Left colon (tissue), 2 donors: ENCODE measurements at regions not wholly inside any gene's neighbourhood (a gene's known extent, or its start where the extent isn't known, plus 50 kb on each side); places are given as distances from the start of the nearest gene placed in this dataset.

Experiments
- ATAC-seq: fragments of 200-7000 bp; cut with Tn5 transposase; one replicate; pipeline ENCODE4 v1.9.1; 2020; ENCODE audit warnings: mild to moderate bottlenecking, moderate library complexity
- DNase-seq, 2 donors: peaks; one replicate each; pipeline ENCODE4 v3.0.0-alpha.2; 2020
- intact Hi-C, 2 donors: fragments of 100-400 bp; cut with DNase I in 1 of 2; cut with micrococcal nuclease in 1 of 2; formaldehyde crosslinking; loops; one replicate each; pipeline versions ENCODE4 v1.11.2 to v1.14.0; 2022; cut with DNase I, micrococcal nuclease
- donor health status: DM: no; HTN: no; CAD: no.
- donor health status: DM: yes; HTN: yes; CAD: no.

- no peak for DNase-seq
- intact Hi-C loops: no loop called here
- ATAC-seq: no peak
These were observed 254.8 kb downstream of the LTN1 start for GRCh38 chr21:28737674-28738419.

- DNase-seq: no peak
- intact Hi-C loops: no loop called here
- no peak for ATAC-seq
These were observed 258.0 kb downstream of the LTN1 start for GRCh38 chr21:28734522-28735175.

DNA sequence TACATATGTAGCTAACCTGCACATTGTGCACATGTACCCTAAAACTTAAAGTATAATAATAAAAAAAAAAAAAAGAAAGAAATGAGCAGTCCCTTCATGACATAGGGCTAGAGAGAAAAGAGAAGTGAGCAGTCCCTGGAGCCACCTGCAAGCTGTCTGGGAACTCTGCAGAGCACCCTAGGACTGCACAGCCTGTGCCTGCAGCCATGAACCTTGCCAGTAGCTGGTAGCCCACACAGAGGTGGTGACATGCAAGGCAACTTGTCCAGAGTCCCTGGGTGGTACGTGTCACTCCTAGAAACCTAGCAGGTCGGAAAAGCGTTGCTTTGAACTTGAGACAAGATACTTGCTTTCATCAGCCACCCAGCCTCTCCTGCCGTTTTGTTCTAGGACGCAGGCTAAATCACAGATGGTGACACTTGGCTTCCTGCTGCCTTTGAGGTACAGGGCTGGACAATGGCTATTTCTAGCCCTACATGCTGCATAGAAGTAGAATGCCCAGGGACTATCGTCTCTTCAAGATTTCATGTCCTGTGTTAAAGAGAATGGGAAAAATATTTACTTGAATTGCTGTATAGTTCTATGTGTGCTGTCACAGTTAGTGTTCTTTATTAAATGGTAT lies 260.9 kb downstream of the LTN1 start:
- intact Hi-C loops: no loop called here
- DNase-seq: no peak
- no peak for ATAC-seq

DNA sequence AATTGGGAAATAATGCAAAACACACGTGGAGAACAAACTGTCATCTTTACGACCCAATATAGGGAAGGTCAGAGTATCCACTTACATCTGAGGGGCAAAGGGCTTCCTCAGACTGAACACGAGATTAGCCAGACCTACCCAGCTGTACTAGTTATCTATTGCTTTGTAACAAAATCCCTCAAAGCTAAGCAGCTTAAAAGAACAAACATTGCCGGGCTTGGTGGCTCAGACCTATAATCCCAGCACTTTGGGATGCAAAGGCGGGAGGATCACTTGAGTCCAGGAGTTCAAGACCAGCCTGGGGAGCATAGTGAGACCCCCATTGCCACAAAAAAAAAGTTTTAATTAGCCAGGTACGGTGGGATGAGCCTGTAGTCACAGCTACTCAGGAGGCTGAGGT lies 262.8 kb downstream of the LTN1 start:
- DNase-seq (no peak), ATAC-seq (no peak)
- intact Hi-C loops: no loop called here

DNA sequence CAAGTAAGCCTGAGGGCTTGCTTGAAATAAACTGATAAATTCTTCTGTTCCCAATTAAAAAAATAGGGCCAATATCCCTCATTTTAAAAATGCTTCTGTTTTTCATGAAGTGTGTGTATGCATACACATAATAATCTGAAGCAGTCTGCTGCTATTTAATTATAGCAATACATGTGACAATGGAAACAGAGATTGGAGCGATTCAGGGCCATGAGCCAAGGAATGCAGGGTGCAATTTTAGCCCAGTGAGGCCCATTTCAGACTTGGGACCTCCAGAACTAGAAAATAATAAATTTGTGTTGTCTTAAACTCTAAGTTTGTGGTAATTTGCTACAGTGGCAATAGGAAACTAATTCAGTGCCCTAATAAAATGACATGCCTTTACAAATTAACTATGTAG lies 264.9 kb downstream of the LTN1 start:
- no peak for ATAC-seq
- DNase-seq: no peak
- intact Hi-C loops: no loop called here

- no peak for DNase-seq
- intact Hi-C loops: no loop called here
- ATAC-seq: no peak
These were observed 267.3 kb downstream of the LTN1 start for GRCh38 chr21:28725396-28725795.

GRCh38 chr21:28723646-28724045 lies 269.0 kb downstream of the LTN1 start:
- intact Hi-C loops: no loop called here
- ATAC-seq (no peak), DNase-seq (no peak)

GRCh38 chr21:28719723-28720122 lies 273.0 kb downstream of the LTN1 start:
- DNase-seq: no peak
- ATAC-seq: no peak
- intact Hi-C loops: no loop called here

DNA sequence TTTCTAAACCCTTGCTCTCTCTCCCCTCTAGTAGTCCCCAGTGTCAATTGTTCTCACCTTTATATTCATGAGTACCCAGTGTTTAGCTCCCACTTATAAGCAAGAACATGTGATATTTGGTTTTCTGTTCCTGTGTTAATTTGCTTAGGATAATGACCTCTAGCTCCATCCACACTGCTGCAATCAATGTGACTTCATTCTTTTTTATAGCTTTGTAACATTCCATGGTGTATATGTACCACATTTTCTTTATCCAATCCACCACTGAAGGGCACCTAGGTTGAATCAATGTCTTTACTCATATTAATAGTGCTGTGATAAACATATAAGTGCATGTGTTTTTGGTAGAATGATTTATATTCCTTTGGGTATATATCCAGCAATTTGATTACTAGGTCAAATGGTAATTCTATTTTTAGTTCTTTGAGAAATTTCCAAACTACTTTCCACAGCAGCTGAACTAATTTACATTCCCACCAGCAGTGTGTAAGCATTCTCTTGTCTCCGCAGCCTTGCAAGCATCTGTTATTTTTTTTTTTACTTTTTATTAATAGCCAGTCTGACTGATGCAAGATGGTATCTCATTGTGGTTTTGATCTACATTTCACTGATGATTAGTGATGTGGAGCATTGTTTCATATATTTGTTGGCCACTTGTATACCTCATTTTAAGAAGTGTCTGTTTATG lies 277.8 kb downstream of the LTN1 start:
- DNase-seq: no peak
- ATAC-seq: no peak
- intact Hi-C loops: no loop called here

DNA sequence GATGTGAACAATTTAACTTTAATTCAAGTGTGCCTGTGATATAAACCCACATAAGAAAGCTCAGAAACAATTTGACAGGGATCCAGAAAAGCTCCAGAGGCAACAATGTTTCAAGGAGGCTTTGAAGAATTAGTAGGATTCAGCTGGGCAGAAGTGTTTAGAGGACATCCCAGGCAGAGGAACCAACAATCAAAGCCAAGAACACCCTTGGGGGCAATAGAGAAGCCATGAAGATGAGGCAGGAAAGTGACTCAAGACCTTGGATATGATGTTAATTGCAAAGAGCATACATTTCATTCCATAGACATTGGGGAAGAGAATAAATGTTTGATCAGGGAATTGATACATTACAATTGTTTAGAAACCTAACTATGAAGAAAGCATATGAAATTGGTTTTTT lies 280.3 kb downstream of the LTN1 start:
- DNase-seq (no peak), ATAC-seq (no peak)
- intact Hi-C loops: no loop called here

GRCh38 chr21:28705616-28706015 lies 287.1 kb downstream of the LTN1 start:
- ATAC-seq: no peak
- intact Hi-C loops: no loop called here
- DNase-seq: no peak

- DNase-seq (no peak), ATAC-seq (no peak)
- intact Hi-C loops: no loop called here
These were observed 287.9 kb downstream of the LTN1 start for GRCh38 chr21:28704746-28705145.

DNA sequence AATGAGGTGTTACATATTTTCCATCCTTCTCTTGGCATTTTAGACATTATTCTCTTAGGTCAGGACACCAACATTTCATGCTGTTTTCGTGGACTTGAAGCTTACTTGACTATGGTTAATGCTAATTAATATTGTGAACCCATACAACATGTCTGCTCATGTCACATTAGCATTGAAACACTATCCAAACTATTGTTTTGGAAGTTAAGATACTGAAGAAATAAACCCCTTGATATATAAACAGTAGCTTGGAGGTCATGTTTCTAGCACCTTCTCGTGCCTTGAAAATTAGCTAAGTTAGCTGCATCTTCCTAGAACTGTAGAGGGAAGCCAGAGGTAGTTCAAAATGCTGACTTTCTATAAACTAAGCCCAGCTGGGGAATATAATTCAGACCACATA lies 288.8 kb downstream of the LTN1 start:
- ATAC-seq (no peak), DNase-seq (no peak)
- intact Hi-C loops: no loop called here

- intact Hi-C loops: no loop called here
- no peak for ATAC-seq
- DNase-seq: no peak
These were observed 292.9 kb downstream of the LTN1 start for GRCh38 chr21:28699596-28700259.

- intact Hi-C loops: no loop called here
- DNase-seq (no peak), ATAC-seq (no peak)
These were observed 293.5 kb downstream of the LTN1 start for GRCh38 chr21:28699186-28699585.

DNA sequence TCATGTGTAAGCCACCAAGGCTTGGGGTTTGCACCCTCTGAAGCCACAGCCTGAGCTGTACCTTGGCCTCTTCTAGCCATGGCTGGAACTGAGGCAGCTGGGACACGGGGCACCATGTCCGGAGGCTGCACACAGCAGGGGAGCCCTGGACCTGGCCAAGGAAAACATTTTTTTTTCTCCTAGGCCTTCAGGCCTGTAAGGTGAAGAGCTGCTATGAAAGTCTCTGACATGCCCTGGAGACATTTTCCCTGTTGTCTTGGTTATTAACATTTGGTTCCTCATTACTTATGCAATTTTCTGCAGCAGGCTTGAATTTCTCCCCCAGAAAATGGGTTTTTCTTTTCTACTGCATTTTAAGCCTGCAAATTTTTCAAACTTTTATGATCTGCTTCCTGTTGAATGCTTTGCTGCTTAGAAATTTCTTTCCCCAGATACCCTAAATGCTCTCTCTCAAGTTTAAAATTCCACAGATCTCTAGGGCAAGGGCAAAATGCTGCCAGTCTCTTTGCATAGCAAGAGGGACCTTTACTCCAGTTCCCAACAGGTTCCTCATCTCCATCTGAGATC lies 295.8 kb downstream of the LTN1 start:
- no peak for ATAC-seq
- intact Hi-C loops: no loop called here
- no peak for DNase-seq

DNA sequence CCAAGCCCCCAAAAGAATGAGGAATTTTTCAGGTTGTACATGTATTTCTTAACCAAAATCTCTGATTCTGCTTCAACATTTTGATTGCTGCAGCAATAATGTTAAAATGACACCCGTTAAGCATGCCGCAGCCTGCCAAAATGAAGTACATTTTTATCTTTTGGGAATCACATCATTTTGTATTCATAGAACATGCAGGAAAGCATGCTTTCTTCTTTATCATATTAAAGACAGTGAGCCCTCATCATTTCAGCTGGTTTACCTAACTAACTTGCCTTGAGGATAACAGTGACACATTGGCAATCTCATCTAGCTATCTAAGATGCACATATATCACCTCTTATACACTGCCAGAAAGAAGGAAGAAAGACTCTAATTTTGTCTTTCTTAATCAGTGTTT lies 299.2 kb downstream of the LTN1 start:
- DNase-seq (no peak), ATAC-seq (no peak)
- intact Hi-C loops: no loop called here

- ATAC-seq (no peak), DNase-seq (no peak)
- intact Hi-C loops: no loop called here
These were observed 302.5 kb downstream of the LTN1 start for GRCh38 chr21:28690196-28690595.

DNA sequence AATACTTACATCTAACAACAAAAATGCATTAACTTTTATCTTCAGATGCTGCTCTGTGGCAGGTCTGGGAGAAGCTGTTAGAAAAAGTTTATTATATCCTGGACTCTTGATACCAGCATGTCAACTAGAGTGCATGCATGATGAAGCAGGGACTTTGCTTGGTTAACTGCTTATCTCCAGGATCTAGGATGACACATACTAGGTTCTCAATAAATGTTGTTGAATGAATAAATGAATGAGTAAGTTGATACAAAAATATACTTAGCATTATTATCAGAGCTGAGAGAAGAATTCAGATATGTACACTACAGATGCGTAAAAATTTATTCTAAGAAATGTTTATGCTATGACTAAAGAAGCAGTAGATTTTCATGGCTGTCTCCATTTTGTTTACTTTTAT lies 304.3 kb downstream of the LTN1 start:
- DNase-seq: no peak
- intact Hi-C loops: no loop called here
- no peak for ATAC-seq
